ENCODE measurements at regions not wholly inside any gene's neighbourhood (a gene's known extent, or its start where the extent isn't known, plus 50 kb on each side); places are given as distances from the start of the nearest gene placed in this dataset.

DNA sequence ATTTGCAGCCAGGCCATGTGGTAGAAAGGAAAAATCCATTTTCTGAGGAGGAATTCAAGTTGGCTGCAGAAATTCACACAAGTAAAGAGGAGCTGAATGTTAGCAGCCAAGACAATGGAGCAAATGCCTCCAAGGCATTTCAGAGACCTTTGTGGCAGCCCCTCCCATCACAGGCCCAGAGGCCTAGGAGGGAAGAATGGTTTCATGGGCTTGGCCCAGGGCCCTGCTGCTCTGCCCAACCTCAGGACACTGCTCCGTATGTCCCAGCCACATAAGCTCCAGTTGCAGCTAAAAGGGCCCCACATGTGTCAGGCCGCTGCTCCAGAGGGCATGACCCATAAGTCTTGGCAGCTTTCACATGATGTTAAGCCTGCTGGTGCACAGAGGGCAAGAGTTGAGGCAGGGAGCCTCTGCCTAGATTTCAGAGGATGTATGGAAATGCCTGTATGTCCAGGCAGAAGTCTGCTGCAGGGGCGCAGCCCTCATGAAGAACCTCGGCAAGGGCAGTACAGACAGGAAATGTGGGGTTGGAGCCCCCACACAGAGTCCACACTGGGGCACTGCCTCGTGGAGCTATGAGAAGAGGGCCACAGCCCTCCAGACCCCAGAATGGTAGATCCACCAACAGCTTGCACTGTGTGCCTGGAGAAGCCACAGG lies 144.2 kb upstream of the EPB41L4A start:
- Histone ChIP-seq H3K9me3 (replicated peaks in 1 of 11) (peaks cover 39 to 65% (median 47%) of the 10 kb centered on the region in 11 experiments), H3K9ac (no peak overlapping the region), H3K27ac (no peak overlapping the region), H4K20me1 (no peaks in the 10 kb centered on the region), H3K36me3 (peaks cover 0 to 14% (median 6%) of the 10 kb centered on the region in 11 experiments; a peak in 4 of 22 replicates), H3K4me2 (no peak overlapping the region), H3K27me3 (no peaks in the 10 kb centered on the region), H3K4me1 (no peaks in the 10 kb centered on the region), H3K4me3 (peak overlapping the region in 6 of 10 experiments; percentile 13 to 36 (median 28); a peak in 8 of 20 replicates)
- TF ChIP-seq Cebpa-rat (IDR thresholded peaks at IDR 0.05): no peak

GRCh38 chr5:112566251-112566650 lies 147.2 kb upstream of the EPB41L4A start:
- TF ChIP-seq Cebpa-rat (IDR thresholded peaks at IDR 0.05): no peak
- no peak overlapping the region for H3K27ac ChIP-seq
- H3K4me3 ChIP-seq: no peak overlapping the region
- H3K4me2 ChIP-seq: no peak overlapping the region
- H4K20me1 ChIP-seq: no peaks in the 10 kb centered on the region
- H3K9ac ChIP-seq: no peak overlapping the region
- peaks cover 0 to 14% (median 6%) of the 10 kb centered on the region in 11 experiments; a peak in 4 of 22 replicates for H3K36me3 ChIP-seq
- H3K27me3 ChIP-seq: no peaks in the 10 kb centered on the region
- H3K4me1 ChIP-seq: no peaks in the 10 kb centered on the region
- H3K9me3 ChIP-seq (replicated peaks in 1 of 11): peaks cover 39 to 56% (median 47%) of the 10 kb centered on the region in 11 experiments

- no peak for TF ChIP-seq Cebpa-rat (IDR thresholded peaks at IDR 0.05)
- H4K20me1 ChIP-seq: no peaks in the 10 kb centered on the region
- no peaks in the 10 kb centered on the region for H3K4me1 ChIP-seq
- H3K27ac ChIP-seq: no peak overlapping the region
- H3K9ac ChIP-seq: no peak overlapping the region
- H3K36me3 ChIP-seq: no peaks in the 10 kb centered on the region
- no peaks in the 10 kb centered on the region for H3K27me3 ChIP-seq
- H3K4me2 ChIP-seq: no peak overlapping the region
- H3K9me3 ChIP-seq (replicated peaks in 1 of 11): peaks cover 8 to 23% (median 18%) of the 10 kb centered on the region in 11 experiments
- no peak overlapping the region for H3K4me3 ChIP-seq
Measured at GRCh38 chr5:112569596-112569995, 150.5 kb upstream of the EPB41L4A start.

GRCh38 chr5:112570708-112571444 lies 151.8 kb upstream of the EPB41L4A start:
- no peak for TF ChIP-seq Cebpa-rat (IDR thresholded peaks at IDR 0.05)

DNA sequence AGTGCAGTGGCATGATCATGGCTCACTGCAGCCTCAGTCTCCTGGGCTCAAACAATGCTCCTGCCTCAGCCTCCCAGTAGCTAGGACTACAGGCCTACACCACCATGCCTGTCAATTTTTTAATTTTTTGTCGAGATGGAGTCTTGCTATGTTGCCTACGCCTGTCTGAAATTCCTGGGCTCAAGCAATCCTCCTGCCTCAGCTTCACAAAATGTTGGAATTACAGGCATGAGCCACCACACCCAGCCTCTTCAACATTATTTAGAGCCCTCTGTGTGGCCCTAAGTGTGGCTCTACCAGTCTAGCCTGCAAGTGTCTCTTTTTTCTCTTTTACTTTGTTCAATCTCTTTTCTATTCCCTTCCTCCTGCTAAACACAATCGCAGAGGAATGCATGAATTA lies 154.4 kb upstream of the EPB41L4A start:
- no peak overlapping the region for H3K4me2 ChIP-seq
- H3K9me3 ChIP-seq (replicated peaks in 1 of 11): 0 out of 22 replicates have a peak, but pooled peaks cover 0 to 2% (median 0%) of the 10 kb centered on the region in 11 experiments
- TF ChIP-seq Cebpa-rat (IDR thresholded peaks at IDR 0.05): no peak
- H3K4me1 ChIP-seq: no peaks in the 10 kb centered on the region
- no peaks in the 10 kb centered on the region for H3K36me3 ChIP-seq
- no peaks in the 10 kb centered on the region for H3K27me3 ChIP-seq
- no peak overlapping the region for H3K27ac ChIP-seq
- H3K4me3 ChIP-seq: no peak overlapping the region
- no peaks in the 10 kb centered on the region for H4K20me1 ChIP-seq
- H3K9ac ChIP-seq: no peak overlapping the region

More at GRCh38 chr5:112570708-112571444, 151.8 kb upstream of the EPB41L4A start:
- no peaks in the 10 kb centered on the region for H4K20me1 ChIP-seq
- no peak overlapping the region for H3K4me2 ChIP-seq
- no peaks in the 10 kb centered on the region for H3K27me3 ChIP-seq
- H3K9ac ChIP-seq: no peak overlapping the region
- peaks cover 0 to 11% (median 5%) of the 10 kb centered on the region in 11 experiments; a peak in 9 of 22 replicates for H3K9me3 ChIP-seq (replicated peaks in 1 of 11)
- no peak overlapping the region for H3K4me3 ChIP-seq
- H3K4me1 ChIP-seq: no peaks in the 10 kb centered on the region
- H3K36me3 ChIP-seq: no peaks in the 10 kb centered on the region
- H3K27ac ChIP-seq: no peak overlapping the region

DNA sequence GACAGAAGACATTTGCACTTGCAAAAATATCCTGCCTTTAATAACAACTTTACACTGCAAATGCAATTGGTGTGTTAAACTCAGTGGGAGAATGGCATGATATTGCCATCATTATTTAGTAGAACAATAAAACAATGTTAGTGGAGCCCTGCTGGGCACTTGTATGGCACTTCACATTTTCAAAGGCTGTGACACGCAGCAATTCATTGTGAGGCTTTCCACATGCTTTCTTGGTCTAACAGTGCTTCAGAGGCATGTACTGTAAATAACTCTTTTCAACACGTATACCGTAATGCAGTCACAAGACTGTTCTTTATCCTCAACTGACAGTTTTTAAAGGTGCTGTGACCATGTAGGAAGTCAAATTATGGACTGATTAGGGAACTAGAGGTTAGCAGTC lies 155.5 kb upstream of the EPB41L4A start:
- Histone ChIP-seq H3K4me2 (no peak overlapping the region), H3K36me3 (no peaks in the 10 kb centered on the region), H3K27me3 (no peaks in the 10 kb centered on the region), H3K9me3 (replicated peaks in 1 of 11) (0 out of 22 replicates have a peak, but pooled peaks cover 0 to 6% (median 0%) of the 10 kb centered on the region in 11 experiments), H3K9ac (no peak overlapping the region), H3K4me1 (no peaks in the 10 kb centered on the region), H4K20me1 (no peaks in the 10 kb centered on the region), H3K27ac (no peak overlapping the region), H3K4me3 (no peak overlapping the region)
- no peak for TF ChIP-seq Cebpa-rat (IDR thresholded peaks at IDR 0.05)

- Histone ChIP-seq H3K9ac (no peak overlapping the region), H3K4me2 (no peak overlapping the region), H3K9me3 (replicated peaks in 1 of 11) (peaks cover 0 to 15% (median 0%) of the 10 kb centered on the region in 11 experiments; a peak in 2 of 22 replicates), H3K27me3 (no peaks in the 10 kb centered on the region), H4K20me1 (no peaks in the 10 kb centered on the region), H3K27ac (no peak overlapping the region), H3K36me3 (no peaks in the 10 kb centered on the region), H3K4me1 (peaks cover 0 to 6% (median under 1%) of the 10 kb centered on the region in 10 experiments; a peak in 9 of 20 replicates), H3K4me3 (no peak overlapping the region)
- TF ChIP-seq Cebpa-rat (IDR thresholded peaks at IDR 0.05): no peak
Measured at GRCh38 chr5:112576298-112576925, 157.3 kb upstream of the EPB41L4A start.

GRCh38 chr5:112579599-112580170 lies 158.0 kb upstream of the APC start:
- Histone ChIP-seq H3K9ac (no peak overlapping the region), H3K4me1 (peaks cover 0 to 26% (median 18%) of the 10 kb centered on the region in 10 experiments; a peak in 15 of 20 replicates), H3K4me2 (no peak overlapping the region), H3K9me3 (replicated peaks in 1 of 11) (peaks cover 0 to 15% (median 0%) of the 10 kb centered on the region in 11 experiments; a peak in 2 of 22 replicates), H4K20me1 (no peaks in the 10 kb centered on the region), H3K27me3 (no peaks in the 10 kb centered on the region), H3K27ac (no peak overlapping the region), H3K36me3 (no peaks in the 10 kb centered on the region), H3K4me3 (no peak overlapping the region)
- TF ChIP-seq Cebpa-rat (IDR thresholded peaks at IDR 0.05): no peak

Data from BLaER1 treated with 17β-estradiol and CSF1 and Interleukin-3, amounts not matched to agents 10 nM and 100 nM (cell line).